ENCODE measurements at regions not wholly inside any gene's neighbourhood (a gene's known extent, or its start where the extent isn't known, plus 50 kb on each side); places are given as distances from the start of the nearest gene placed in this dataset.
A peak's percentile ranks its signal among the peaks of the same experiment; 100 is the strongest.

- no peak overlapping the region for H3K27ac Mint-ChIP-seq (ENCODE audit: unreplicated experiment)
These were observed 98.3 kb downstream of the TMEM130 start for GRCh38 chr7:98771519-98771918.

DNA sequence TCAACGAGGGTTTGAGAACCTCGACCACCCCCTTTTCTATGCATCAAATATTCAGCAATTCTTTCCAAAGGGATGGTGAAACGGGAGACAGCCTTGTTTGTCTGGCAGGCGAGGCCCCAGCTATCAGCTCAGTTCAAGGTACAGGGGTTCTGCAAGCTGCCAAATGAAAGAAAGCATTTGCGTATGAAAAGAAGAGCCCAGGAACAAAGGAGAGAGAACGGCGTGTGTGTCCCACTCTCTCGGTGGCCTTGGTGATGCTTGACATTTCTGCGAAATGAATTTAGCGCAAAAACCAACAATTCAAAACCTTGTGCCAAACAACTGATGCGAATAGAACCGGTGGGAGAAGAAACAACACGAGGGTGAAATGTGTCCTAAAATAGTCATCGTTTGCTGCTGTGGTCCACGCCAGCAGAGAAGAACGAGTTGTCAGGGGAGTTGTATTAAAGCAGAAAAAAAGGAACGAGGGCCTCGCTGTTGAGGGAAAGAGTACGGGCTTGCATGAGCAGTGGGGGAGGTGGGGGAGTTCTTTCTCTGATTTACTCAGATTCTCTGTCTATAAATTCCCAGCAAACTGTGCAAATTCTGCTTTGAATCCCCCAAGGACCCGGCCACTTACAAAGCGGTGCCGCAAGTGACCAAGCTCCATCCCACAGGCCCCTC, 97.7 kb downstream of the TMEM130 start:
- Mint-ChIP-seq H3K36me3 (ENCODE audit: low read depth) (no peaks in the 10 kb centered on the region), H3K27ac (ENCODE audit: unreplicated experiment) (peak overlapping the region; percentile 90), H3K4me1 (peaks cover 14% of the 10 kb centered on the region), H3K4me3 (no peak overlapping the region), H3K27me3 (ENCODE audit: low read depth) (peaks cover 45% of the 10 kb centered on the region), H3K9me3 (no peaks in the 10 kb centered on the region)
- TF ChIP-seq CTCF (conservative IDR thresholded peaks at IDR 0.05), result no peak
- DNase-seq (ENCODE audit: low read depth, low spot score), result peak; percentile 9

More at GRCh38 chr7:98771519-98771918, 98.3 kb downstream of the TMEM130 start:
- Mint-ChIP-seq H3K9me3 (no peaks in the 10 kb centered on the region), H3K36me3 (ENCODE audit: low read depth) (no peaks in the 10 kb centered on the region), H3K4me1 (peaks cover 14% of the 10 kb centered on the region), H3K27me3 (ENCODE audit: low read depth) (peaks cover 41% of the 10 kb centered on the region), H3K4me3 (peak overlapping the region; percentile 38)
- no peak for TF ChIP-seq CTCF (conservative IDR thresholded peaks at IDR 0.05)
- no peak for DNase-seq (ENCODE audit: low read depth, low spot score)

DNA sequence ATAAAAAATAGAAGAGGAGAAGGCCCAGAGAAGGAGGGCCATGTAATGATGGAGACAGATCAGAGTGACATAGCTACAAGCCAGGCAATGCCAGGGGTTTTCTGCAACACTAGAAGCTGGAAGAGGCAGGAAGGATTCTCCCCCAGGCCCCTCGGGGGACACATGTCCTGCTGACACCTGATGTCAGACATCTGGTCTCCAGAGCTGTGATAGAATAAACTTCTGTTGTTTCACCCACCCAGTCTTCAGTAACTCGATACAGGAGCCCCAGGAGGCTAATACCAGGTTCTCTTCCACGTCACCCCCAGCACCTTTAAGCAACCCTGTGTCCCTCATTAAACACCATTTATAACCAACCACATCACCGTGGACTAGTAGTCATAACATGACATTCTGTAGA, 94.9 kb downstream of the TMEM130 start:
- H3K4me1 Mint-ChIP-seq, result peaks cover 14% of the 10 kb centered on the region
- no peak for TF ChIP-seq CTCF (conservative IDR thresholded peaks at IDR 0.05)
- no peaks in the 10 kb centered on the region for H3K9me3 Mint-ChIP-seq
- no peak overlapping the region for H3K27ac Mint-ChIP-seq (ENCODE audit: unreplicated experiment)
- DNase-seq (ENCODE audit: low read depth, low spot score), result no peak
- no peaks in the 10 kb centered on the region for H3K36me3 Mint-ChIP-seq (ENCODE audit: low read depth)
- H3K27me3 Mint-ChIP-seq (ENCODE audit: low read depth), result peaks cover 46% of the 10 kb centered on the region
- H3K4me3 Mint-ChIP-seq, result no peak overlapping the region

- Mint-ChIP-seq H3K9me3 (no peaks in the 10 kb centered on the region), H3K4me3 (no peak overlapping the region), H3K4me1 (peaks cover 4% of the 10 kb centered on the region), H3K27ac (ENCODE audit: unreplicated experiment) (peak overlapping the region; percentile 92), H3K36me3 (ENCODE audit: low read depth) (no peaks in the 10 kb centered on the region), H3K27me3 (ENCODE audit: low read depth) (peaks cover 30% of the 10 kb centered on the region)
- TF ChIP-seq CTCF (conservative IDR thresholded peaks at IDR 0.05), result no peak
- no peak for DNase-seq (ENCODE audit: low read depth, low spot score)
These were observed 92.8 kb downstream of the TMEM130 start for GRCh38 chr7:98777051-98777450.

GRCh38 chr7:98778421-98778820, 91.4 kb downstream of the TMEM130 start:
- Mint-ChIP-seq H3K4me3 (no peak overlapping the region), H3K27ac (ENCODE audit: unreplicated experiment) (no peak overlapping the region), H3K27me3 (ENCODE audit: low read depth) (peaks cover 22% of the 10 kb centered on the region), H3K36me3 (ENCODE audit: low read depth) (no peaks in the 10 kb centered on the region), H3K4me1 (no peaks in the 10 kb centered on the region), H3K9me3 (no peaks in the 10 kb centered on the region)
- TF ChIP-seq CTCF (conservative IDR thresholded peaks at IDR 0.05), result no peak
- DNase-seq (ENCODE audit: low read depth, low spot score), result no peak
